HG03565 (cell line): ENCODE measurements at regions not wholly inside any gene's neighbourhood (a gene's known extent, or its start where the extent isn't known, plus 50 kb on each side); places are given as distances from the start of the nearest gene placed in this dataset.
"Not testable (repeated sequence)": the region's sequence is repeated elsewhere in the genome, so short reads cannot be mapped to it uniquely, and the experiment has no call there.

Experiments
- ATAC-seq: cut with Tn5 transposase; IDR thresholded peaks from one replicate; pipeline ENCODE4 v1.9.1; 2021; ENCODE audit warnings: mild to moderate bottlenecking, moderate library complexity; ENCODE audit not compliant: unreplicated experiment

GRCh38 chr4:105023668-105024055 lies 123.0 kb upstream of the TET2 start:
- ATAC-seq, result no peak

GRCh38 chr4:105025263-105026017 lies 121.2 kb upstream of the TET2 start:
- ATAC-seq, result no peak

- ATAC-seq, result no peak
Measured at GRCh38 chr4:105036991-105037390, 109.7 kb upstream of the TET2 start.

GRCh38 chr4:105042451-105042850 lies 104.2 kb upstream of the TET2 start:
- no peak for ATAC-seq

- ATAC-seq, result no peak
Measured at GRCh38 chr4:105050896-105051295, 95.8 kb upstream of the TET2 start.

GRCh38 chr4:105057370-105058105 lies 89.1 kb upstream of the TET2 start:
- ATAC-seq, result no peak

GRCh38 chr4:105058177-105058812 lies 88.4 kb upstream of the TET2 start:
- no peak for ATAC-seq

- ATAC-seq, result peak; percentile 23
Measured at GRCh38 chr4:105059337-105059736, 87.3 kb upstream of the TET2 start.

GRCh38 chr4:105060628-105061027 lies 86.0 kb upstream of the TET2 start:
- peak; percentile 88 for ATAC-seq

- peak; percentile 18 for ATAC-seq
Measured at GRCh38 chr4:105061136-105061696, 85.5 kb upstream of the TET2 start.

- ATAC-seq, result no peak
Measured at GRCh38 chr4:105061731-105062130, 84.9 kb upstream of the TET2 start.

GRCh38 chr4:105066401-105066800 lies 80.3 kb upstream of the TET2 start:
- no peak for ATAC-seq

GRCh38 chr4:105067431-105067830 lies 79.2 kb upstream of the TET2 start:
- ATAC-seq, result no peak

GRCh38 chr4:105067946-105068345 lies 78.7 kb upstream of the TET2 start:
- no peak for ATAC-seq

- no peak for ATAC-seq
Measured at GRCh38 chr4:105068516-105068915, 78.2 kb upstream of the TET2 start.

- not testable (repeated sequence) for ATAC-seq
Measured at GRCh38 chr4:105072095-105072494, 74.6 kb upstream of the TET2 start.

GRCh38 chr4:105074097-105074496 lies 72.6 kb upstream of the TET2 start:
- no peak for ATAC-seq

GRCh38 chr4:105075045-105075444 lies 71.6 kb upstream of the TET2 start:
- ATAC-seq, result no peak

- no peak for ATAC-seq
Measured at GRCh38 chr4:105088110-105088879, 58.4 kb upstream of the TET2 start.

- ATAC-seq, result no peak
Measured at GRCh38 chr4:105092356-105092755, 54.3 kb upstream of the TET2 start.

GRCh38 chr4:105092768-105093167 lies 53.9 kb upstream of the TET2 start:
- no peak for ATAC-seq
